ENCODE measurements at regions not wholly inside any gene's neighbourhood (a gene's known extent, or its start where the extent isn't known, plus 50 kb on each side); places are given as distances from the start of the nearest gene placed in this dataset.
A peak's percentile ranks its signal among the peaks of the same experiment; 100 is the strongest.

DNA sequence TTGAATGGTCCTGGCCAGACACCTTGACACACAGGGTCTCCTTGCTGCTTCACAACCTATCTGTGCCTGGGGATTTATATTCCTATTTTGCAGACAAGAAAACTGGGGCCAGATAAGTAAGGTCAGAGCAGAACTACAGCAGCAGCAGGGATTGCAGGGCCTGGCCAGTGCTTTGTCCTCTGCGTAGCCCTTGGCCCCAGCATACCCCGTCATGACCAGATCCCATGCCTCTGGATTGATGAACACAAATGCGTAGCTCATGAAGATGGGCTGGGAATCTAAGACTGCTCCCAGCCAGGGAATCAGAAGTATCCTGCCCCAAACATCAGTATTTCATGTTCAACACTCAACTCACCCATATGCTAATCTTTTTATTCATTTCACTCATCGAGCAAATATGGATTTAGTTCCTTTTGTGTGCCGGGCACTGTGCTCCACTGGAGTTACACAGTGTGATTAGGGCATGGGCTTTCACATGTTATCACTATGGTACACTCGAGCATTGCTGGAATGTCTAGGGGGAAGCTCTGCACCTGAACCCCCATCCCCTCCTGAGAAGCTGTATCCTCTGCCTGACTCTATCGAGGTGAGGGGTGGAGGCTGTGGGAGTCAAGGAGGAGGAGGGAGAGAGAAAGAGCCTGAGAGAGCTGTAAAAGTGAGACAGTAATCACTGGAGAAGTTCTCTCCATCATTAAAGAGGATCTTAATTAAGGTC, 143.3 kb downstream of the CYP26B1 start:
- FAIRE-seq (no peak), DNase-seq (ENCODE audit: insufficient read length, low spot score) (no peak)
- no peak for TF ChIP-seq POLR2A (IDR thresholded peaks at IDR 0.05; ENCODE audit: low read depth, low read length)

GRCh38 chr2:72003796-72004195, 143.9 kb downstream of the CYP26B1 start:
- TF ChIP-seq POLR2A (IDR thresholded peaks at IDR 0.05; ENCODE audit: low read depth, low read length) = no peak
- FAIRE-seq (no peak), DNase-seq (ENCODE audit: insufficient read length, low spot score) (no peak)

DNA sequence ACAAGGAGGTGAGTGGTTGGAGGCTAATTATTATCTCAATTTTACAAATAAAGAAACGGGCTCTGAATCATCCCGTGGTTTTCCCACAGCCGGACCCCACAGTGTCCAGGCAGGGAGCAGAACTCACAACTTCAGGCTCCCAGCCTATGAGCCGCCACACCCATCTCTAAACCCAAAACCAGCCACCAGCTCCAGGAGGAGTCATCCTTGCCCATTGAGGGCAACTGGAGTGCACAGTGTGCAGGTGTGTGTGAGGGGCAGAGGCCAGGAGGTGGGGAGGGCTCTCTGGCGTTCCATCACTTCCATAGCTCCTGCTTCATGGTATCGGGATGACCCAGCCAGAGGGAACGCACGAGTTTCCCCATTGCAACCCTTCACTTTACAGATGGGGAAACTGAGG, 144.5 kb downstream of the CYP26B1 start:
- no peak for FAIRE-seq
- no peak for TF ChIP-seq POLR2A (IDR thresholded peaks at IDR 0.05; ENCODE audit: low read depth, low read length)
- DNase-seq (ENCODE audit: insufficient read length, low spot score) = no peak

GRCh38 chr2:72001937-72002690, 145.5 kb downstream of the CYP26B1 start:
- no peak for DNase-seq (ENCODE audit: insufficient read length, low spot score)
- no peak for TF ChIP-seq POLR2A (IDR thresholded peaks at IDR 0.05; ENCODE audit: low read depth, low read length)
- no peak for FAIRE-seq

GRCh38 chr2:72000110-72000509, 147.6 kb downstream of the CYP26B1 start:
- DNase-seq (ENCODE audit: insufficient read length, low spot score) (no peak), FAIRE-seq (no peak)
- TF ChIP-seq POLR2A (IDR thresholded peaks at IDR 0.05; ENCODE audit: low read depth, low read length) = no peak

GRCh38 chr2:71999580-71999979, 148.1 kb downstream of the CYP26B1 start:
- FAIRE-seq (no peak), DNase-seq (ENCODE audit: insufficient read length, low spot score) (no peak)
- no peak for TF ChIP-seq POLR2A (IDR thresholded peaks at IDR 0.05; ENCODE audit: low read depth, low read length)

GRCh38 chr2:71997843-71998242, 149.8 kb downstream of the CYP26B1 start:
- no peak for TF ChIP-seq POLR2A (IDR thresholded peaks at IDR 0.05; ENCODE audit: low read depth, low read length)
- DNase-seq (ENCODE audit: insufficient read length, low spot score) (no peak), FAIRE-seq (no peak)

GRCh38 chr2:71995067-71995665, 152.5 kb downstream of the CYP26B1 start:
- FAIRE-seq (peak; percentile 30), DNase-seq (ENCODE audit: insufficient read length, low spot score) (peak; percentile 26)
- TF ChIP-seq POLR2A (IDR thresholded peaks at IDR 0.05; ENCODE audit: low read depth, low read length) = no peak

DNA sequence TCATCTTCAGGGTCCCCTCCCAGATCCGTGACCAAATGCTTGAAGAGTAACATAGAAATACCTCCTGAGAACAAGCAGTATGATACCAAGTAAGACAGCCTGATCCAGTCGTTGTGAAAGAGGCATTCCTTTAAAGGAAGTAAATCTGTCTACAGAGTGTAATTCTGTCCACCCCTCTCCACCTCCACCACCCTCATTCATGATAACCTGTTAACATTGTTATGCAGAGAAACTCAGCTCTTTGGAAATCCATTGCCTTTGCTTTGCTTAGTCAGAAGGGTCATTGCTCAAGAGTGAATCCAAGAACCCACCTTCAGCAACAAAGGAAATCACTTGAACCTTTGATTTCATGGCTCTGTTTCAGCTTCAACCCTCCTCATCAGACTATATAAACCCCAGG, 155.6 kb downstream of the CYP26B1 start:
- no peak for FAIRE-seq
- no peak for DNase-seq (ENCODE audit: insufficient read length, low spot score)
- no peak for TF ChIP-seq POLR2A (IDR thresholded peaks at IDR 0.05; ENCODE audit: low read depth, low read length)

- TF ChIP-seq POLR2A (IDR thresholded peaks at IDR 0.05; ENCODE audit: low read depth, low read length) = no peak
- no peak for DNase-seq (ENCODE audit: insufficient read length, low spot score)
- FAIRE-seq = no peak
Measured at GRCh38 chr2:71991397-71991796, 156.3 kb downstream of the CYP26B1 start.

GRCh38 chr2:71990826-71991225, 156.8 kb downstream of the CYP26B1 start:
- FAIRE-seq (no peak), DNase-seq (ENCODE audit: insufficient read length, low spot score) (no peak)
- no peak for TF ChIP-seq POLR2A (IDR thresholded peaks at IDR 0.05; ENCODE audit: low read depth, low read length)

DNA sequence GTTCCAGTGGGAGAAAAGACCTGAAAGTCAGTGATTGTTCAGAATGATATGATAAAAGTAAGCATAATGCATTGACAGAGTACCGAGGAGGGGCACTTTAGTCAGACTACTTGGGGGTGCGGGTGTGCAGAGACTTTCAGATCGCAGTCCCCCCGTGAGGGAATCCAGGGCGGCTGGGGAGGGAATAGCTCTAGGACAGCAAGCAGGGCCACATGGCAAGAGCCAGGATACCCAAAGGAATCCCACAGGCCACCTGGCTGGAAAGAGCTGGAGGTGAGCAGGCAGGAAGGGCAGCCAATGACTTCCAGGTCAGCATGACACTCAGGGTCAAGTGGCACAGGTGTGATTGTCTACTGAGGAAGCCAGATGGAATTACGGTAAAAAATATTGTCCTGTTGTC, 157.5 kb downstream of the CYP26B1 start:
- FAIRE-seq = no peak
- no peak for TF ChIP-seq POLR2A (IDR thresholded peaks at IDR 0.05; ENCODE audit: low read depth, low read length)

GRCh38 chr2:71989671-71990070, 158.0 kb downstream of the CYP26B1 start:
- TF ChIP-seq POLR2A (IDR thresholded peaks at IDR 0.05; ENCODE audit: low read depth, low read length) = no peak
- DNase-seq (ENCODE audit: insufficient read length, low spot score) (no peak), FAIRE-seq (no peak)

More for the DNA sequence above, 157.5 kb downstream of the CYP26B1 start:
- no peak for DNase-seq (ENCODE audit: insufficient read length, low spot score)

DNA sequence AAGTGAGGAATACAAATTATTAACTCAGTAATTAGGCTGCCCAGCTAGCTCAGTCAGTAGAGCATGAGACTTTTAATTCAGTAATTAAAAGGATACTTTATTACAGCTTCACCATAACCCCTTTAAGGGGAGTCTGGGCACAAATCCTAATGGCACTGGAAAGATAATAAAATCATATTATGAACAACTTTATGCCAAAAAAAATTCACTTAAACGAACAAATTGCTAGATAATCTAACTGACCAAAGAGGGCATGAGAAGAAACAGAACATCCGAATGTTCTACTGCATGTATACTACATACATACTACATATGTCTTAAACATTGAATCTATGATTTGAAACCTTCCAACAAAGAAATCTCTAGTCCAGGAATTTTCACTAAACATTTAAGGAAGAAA, 159.5 kb downstream of the CYP26B1 start:
- FAIRE-seq (no peak), DNase-seq (ENCODE audit: insufficient read length, low spot score) (no peak)
- no peak for TF ChIP-seq POLR2A (IDR thresholded peaks at IDR 0.05; ENCODE audit: low read depth, low read length)

- no peak for TF ChIP-seq POLR2A (IDR thresholded peaks at IDR 0.05; ENCODE audit: low read depth, low read length)
- FAIRE-seq = no peak
- no peak for DNase-seq (ENCODE audit: insufficient read length, low spot score)
Measured at GRCh38 chr2:71976685-71977084, 171.0 kb downstream of the CYP26B1 start.

Data from H54 (cell line).